ENCODE measurements at regions not wholly inside any gene's neighbourhood (a gene's known extent, or its start where the extent isn't known, plus 50 kb on each side); places are given as distances from the start of the nearest gene placed in this dataset.

DNA sequence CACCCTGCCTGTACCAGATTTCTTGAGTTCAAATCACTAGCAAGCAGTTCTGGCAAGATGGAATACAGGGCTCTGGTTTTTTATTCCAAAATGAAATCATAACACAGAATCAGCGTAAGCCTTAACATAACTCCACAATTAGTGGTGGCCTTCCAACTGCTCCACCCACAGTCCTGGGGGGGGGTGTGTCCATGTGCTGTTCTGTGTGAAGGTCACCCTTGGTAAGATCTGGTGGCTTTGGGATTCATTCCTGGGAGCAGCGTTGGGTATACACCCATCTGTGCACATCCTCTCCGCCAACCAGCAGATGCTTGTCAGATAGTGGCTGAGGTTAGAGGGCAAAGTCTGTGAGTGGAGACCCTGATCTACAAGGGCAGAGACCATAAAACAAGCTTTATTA lies 49.9 kb upstream of the CD83 start:
- TF ChIP-seq CTCF (optimal IDR thresholded peaks at IDR 0.05 in 1 of 3, IDR thresholded peaks at IDR 0.05 in 1 of 3, conservative IDR thresholded peaks at IDR 0.05 in 1 of 3; ENCODE audit: extremely low read depth in 1 of 3, insufficient read depth in 2 of 3, low read length in 3 of 3), result no peak
- TF ChIP-seq EZH2 (IDR thresholded peaks at IDR 0.05; ENCODE audit: low read length), result no peak
